ENCODE measurements at regions not wholly inside any gene's neighbourhood (a gene's known extent, or its start where the extent isn't known, plus 50 kb on each side); places are given as distances from the start of the nearest gene placed in this dataset.

DNA sequence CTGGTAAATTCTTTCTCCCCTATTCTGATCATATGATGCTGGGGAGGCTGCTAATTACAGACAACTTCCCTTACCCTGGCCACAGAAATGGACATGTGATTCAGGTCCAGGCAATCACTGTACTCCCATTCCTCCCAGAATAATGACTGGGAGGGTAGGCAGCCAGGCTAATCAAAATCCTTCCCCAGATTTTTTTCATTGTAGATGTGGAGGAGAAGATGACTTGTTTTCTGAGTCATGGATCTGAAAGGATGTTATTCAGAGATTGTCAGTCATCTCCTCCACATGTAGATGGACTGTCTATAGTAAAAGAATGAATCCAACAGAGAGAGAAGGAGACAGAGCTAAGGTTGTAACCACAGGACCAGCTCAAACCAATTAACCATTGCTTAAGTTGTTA lies 123.9 kb upstream of the PUM3 start:
- no peak for DNase-seq (ENCODE audit: extremely low read depth, insufficient read length)

DNA sequence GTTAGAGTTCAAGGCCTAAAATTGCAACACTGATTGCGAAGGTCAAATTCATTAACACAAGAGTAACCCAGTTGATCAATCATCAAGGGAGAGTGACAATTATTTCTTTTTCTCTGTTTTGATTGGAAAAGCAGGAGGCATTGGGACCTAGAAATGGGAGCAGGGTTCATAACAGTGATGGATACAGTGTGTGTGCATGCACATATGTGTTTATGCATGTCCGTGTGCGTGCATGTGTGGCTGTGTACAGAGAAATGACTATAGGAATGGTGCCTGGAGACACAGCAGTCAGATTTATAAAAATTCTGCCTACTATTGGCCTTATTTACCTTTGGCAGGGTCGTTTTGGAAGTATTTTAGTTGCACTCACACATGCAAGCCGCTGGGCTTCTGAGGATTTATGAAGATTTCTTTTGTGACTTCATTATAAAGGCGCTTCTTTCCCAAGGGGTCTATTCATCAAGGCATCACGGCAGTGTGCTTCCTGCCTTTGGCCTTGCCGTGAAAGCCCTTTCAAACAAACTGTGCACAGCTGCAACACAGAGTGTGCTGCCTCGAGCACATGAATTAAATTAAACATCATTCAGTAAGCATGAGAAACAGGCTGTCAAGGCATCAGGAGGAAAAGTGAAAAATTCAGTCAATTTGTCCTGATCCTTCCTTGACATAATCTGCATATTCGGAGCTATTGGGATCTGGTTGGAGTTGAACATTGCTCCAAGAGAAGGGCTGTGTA lies 122.8 kb upstream of the PUM3 start:
- Histone ChIP-seq H3K4me3 (replicated peaks; ENCODE audit: low read depth, low read length) (no peak overlapping the region), H3K27me3 (replicated peaks; ENCODE audit: control insufficient read depth, insufficient read depth, low read length) (no peaks in the 10 kb centered on the region; the same call in none of the 2 replicates), H3K36me3 (ENCODE audit: control insufficient read depth, insufficient read depth, low read length) (no peaks in the 10 kb centered on the region)
- DNase-seq (ENCODE audit: extremely low read depth, insufficient read length), result no peak
- TF ChIP-seq, protein P1, sequence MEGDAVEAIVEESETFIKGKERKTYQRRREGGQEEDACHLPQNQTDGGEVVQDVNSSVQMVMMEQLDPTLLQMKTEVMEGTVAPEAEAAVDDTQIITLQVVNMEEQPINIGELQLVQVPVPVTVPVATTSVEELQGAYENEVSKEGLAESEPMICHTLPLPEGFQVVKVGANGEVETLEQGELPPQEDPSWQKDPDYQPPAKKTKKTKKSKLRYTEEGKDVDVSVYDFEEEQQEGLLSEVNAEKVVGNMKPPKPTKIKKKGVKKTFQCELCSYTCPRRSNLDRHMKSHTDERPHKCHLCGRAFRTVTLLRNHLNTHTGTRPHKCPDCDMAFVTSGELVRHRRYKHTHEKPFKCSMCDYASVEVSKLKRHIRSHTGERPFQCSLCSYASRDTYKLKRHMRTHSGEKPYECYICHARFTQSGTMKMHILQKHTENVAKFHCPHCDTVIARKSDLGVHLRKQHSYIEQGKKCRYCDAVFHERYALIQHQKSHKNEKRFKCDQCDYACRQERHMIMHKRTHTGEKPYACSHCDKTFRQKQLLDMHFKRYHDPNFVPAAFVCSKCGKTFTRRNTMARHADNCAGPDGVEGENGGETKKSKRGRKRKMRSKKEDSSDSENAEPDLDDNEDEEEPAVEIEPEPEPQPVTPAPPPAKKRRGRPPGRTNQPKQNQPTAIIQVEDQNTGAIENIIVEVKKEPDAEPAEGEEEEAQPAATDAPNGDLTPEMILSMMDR (IDR thresholded peaks at IDR 0.05; ENCODE audit: insufficient read depth, low read length, poor library complexity, severe bottlenecking), result no peak

More for the DNA sequence above, 123.9 kb upstream of the PUM3 start:
- no peak overlapping the region for H3K4me3 ChIP-seq (replicated peaks; ENCODE audit: low read depth, low read length)
- H3K36me3 ChIP-seq (ENCODE audit: control insufficient read depth, insufficient read depth, low read length), result no peaks in the 10 kb centered on the region
- TF ChIP-seq, protein P1 (IDR thresholded peaks at IDR 0.05; ENCODE audit: insufficient read depth, low read length, poor library complexity, severe bottlenecking), result no peak
- no peaks in the 10 kb centered on the region; the same call in none of the 2 replicates for H3K27me3 ChIP-seq (replicated peaks; ENCODE audit: control insufficient read depth, insufficient read depth, low read length)

DNA sequence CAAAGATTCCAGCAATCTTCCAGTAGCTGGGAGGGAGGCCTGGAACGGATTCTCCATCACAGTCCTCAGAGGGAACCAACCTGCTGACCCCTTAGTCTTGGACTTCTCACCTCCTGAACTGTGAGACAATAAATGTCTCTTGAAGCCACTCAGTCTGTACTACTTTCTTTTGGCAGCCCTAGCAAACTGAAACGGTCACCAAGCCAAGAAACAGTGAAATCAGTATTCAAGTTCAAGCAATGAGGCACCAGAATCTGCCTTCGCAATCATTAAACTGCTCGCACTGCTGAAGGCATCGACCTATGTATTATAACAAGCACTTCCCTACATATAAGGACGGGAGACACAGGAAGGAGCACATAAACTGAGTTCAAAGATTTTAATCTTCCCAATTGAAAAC lies 120.6 kb upstream of the PUM3 start:
- TF ChIP-seq, protein P1 (IDR thresholded peaks at IDR 0.05; ENCODE audit: insufficient read depth, low read length, poor library complexity, severe bottlenecking), result no peak
- H3K27me3 ChIP-seq (replicated peaks; ENCODE audit: control insufficient read depth, insufficient read depth, low read length), result no peaks in the 10 kb centered on the region; the same call in none of the 2 replicates
- H3K4me3 ChIP-seq (replicated peaks; ENCODE audit: low read depth, low read length), result no peak overlapping the region
- no peaks in the 10 kb centered on the region for H3K36me3 ChIP-seq (ENCODE audit: control insufficient read depth, insufficient read depth, low read length)
- DNase-seq (ENCODE audit: extremely low read depth, insufficient read length), result no peak

DNA sequence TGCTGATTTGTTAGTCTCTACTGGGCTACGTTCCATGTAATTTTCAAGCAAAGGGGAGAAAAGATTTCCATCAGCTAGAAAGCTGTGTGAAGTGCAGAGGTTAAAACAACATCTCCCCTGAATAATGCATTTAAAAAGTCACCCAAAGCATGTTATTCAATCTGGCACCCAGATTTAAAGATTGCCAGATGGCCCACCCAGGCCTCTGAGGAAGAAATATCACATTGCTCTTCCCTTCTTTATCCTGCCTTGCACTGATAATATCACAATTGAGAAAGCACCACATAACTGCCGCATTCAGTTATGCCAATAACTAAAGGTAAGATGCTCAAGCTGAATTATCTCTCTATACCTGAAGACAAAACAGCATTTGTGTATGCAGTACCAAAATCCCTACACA lies 119.4 kb upstream of the PUM3 start:
- H3K27me3 ChIP-seq (replicated peaks; ENCODE audit: control insufficient read depth, insufficient read depth, low read length), result no peaks in the 10 kb centered on the region; the same call in none of the 2 replicates
- TF ChIP-seq, protein P1 (IDR thresholded peaks at IDR 0.05; ENCODE audit: insufficient read depth, low read length, poor library complexity, severe bottlenecking), result no peak
- no peaks in the 10 kb centered on the region for H3K36me3 ChIP-seq (ENCODE audit: control insufficient read depth, insufficient read depth, low read length)
- H3K4me3 ChIP-seq (replicated peaks; ENCODE audit: low read depth, low read length), result no peak overlapping the region
- no peak for DNase-seq (ENCODE audit: extremely low read depth, insufficient read length)

DNA sequence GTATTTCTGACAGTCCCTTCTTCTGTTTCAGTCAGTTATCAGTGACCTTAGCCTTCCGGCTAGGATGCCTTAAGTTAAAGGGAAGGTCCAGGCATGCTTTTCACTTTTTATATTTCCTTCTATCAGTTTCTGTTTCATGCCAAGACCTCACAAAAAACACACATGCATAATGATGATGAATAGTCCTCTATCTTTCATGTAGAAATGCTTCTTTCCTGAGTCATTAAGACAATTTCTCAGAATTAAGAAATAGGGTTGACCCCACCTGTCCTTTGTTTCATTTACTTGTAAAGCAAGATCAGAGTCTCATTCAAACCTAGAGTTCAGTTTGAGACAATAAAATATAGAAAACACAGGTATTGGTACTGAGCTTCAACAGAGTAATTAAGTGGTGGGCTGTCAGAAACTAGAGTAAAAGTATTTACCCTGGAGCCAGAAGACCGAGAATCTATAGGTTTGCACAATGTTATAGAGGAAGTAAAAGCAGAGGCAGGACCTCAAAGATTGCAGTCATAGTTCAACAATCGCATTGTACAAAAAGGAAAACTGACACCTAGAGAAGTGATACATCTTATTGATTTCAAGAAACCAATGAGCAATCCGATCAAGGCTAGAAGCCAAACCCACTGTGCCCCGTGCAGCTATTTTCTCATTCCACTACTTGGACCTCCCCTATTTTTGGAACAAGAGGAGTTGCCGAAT lies 118.7 kb upstream of the PUM3 start:
- TF ChIP-seq, protein P1 (IDR thresholded peaks at IDR 0.05; ENCODE audit: insufficient read depth, low read length, poor library complexity, severe bottlenecking), result no peak
- DNase-seq (ENCODE audit: extremely low read depth, insufficient read length), result no peak
- no peak overlapping the region for H3K4me3 ChIP-seq (replicated peaks; ENCODE audit: low read depth, low read length)

More for the DNA sequence above, 118.7 kb upstream of the PUM3 start:
- Histone ChIP-seq H3K36me3 (ENCODE audit: control insufficient read depth, insufficient read depth, low read length) (no peaks in the 10 kb centered on the region), H3K27me3 (replicated peaks; ENCODE audit: control insufficient read depth, insufficient read depth, low read length) (no peaks in the 10 kb centered on the region; the same call in none of the 2 replicates)

All from GM06990 (cell line).